GF-D8 (cell line): ENCODE measurements at regions not wholly inside any gene's neighbourhood (a gene's known extent, or its start where the extent isn't known, plus 50 kb on each side); places are given as distances from the start of the nearest gene placed in this dataset.
"Not testable (repeated sequence)": the region's sequence is repeated elsewhere in the genome, so short reads cannot be mapped to it uniquely, and the experiment has no call there.

Experiments used
- DNase-seq: peaks from one replicate; lab custom pipeline; 2025; lab: John Stamatoyannopoulos, UW

DNA sequence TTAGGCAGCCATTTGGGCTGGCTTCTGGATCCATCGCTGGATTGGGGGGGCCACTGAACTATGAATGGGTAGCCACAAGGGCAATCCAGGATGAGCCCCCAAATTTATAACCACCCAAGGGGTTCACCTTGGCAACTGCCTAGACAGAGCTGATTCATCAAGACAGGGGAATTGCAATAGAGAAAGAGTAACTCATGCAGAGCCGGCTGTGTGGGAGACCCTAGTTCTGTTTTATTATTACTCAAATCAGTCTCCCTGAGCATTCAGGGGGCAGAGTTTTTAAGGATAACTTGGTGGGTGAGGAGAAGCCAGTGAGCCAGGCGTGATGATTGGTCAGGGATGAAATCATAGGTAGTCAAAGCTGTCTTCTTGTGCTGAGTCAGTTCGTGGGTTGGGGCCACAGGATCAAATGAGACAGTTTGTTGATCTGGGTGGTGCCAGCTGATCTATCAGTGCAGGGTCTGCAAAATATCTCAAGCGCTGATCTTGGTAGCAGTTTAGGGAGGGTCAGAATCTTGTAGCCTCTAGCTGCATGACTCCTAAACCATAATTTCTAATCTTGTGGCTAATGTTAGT lies 57.9 kb downstream of the DNAJB9 start:
- DNase-seq = no peak

DNA sequence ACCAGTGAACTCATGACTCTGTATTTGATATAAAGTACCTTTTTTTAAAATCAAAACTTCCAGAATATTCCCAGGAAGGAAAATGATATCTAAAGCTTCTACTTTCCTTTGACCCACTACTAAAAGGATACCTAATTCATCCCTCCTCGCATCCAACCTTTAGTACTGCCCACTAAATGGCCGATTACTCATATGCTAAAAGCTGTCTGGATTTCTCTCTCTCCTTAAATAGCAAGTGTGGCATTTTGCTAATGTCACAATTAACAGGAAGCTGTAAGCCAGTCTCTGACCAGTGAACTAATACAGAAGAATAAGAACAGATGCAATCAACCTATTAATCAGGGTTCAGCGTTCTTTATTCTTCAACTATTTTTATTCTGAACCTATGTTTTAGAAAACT lies 59.0 kb downstream of the DNAJB9 start:
- DNase-seq = no peak

DNA sequence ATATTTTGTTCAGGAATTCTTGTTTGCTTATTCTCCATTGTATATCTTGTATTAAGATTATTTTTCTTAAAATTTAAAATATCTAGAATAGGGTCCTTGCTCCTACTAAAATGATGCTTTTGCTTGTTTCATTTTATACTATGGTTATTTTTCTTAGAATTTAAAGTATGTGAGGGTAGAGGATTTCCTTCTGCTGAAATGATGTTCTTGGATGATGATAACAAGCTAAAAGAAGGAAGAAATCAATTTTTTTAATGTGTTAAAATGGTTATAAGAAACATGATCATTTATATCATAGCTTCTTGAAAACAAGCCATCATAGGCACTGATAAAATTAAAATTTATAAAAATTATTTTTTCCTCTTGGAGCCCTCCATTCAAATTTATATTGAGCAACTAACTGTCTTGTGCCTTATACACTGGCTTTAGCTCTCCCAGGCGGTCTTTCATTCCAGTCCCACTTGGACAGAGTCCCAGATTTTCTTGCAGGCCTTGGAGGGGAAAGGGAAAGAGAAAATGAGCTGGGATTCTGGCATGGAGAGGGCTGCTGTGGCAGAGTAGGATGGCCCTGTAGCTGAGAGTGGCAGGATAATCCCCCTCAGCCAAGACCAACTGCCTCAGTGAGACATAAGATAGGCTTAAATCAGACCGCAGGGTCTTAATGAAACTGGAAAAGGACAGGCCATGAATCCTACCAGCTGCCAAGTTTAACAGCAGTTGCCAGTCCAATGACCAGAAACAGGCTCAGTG lies 60.2 kb downstream of the DNAJB9 start:
- no peak for DNase-seq

DNA sequence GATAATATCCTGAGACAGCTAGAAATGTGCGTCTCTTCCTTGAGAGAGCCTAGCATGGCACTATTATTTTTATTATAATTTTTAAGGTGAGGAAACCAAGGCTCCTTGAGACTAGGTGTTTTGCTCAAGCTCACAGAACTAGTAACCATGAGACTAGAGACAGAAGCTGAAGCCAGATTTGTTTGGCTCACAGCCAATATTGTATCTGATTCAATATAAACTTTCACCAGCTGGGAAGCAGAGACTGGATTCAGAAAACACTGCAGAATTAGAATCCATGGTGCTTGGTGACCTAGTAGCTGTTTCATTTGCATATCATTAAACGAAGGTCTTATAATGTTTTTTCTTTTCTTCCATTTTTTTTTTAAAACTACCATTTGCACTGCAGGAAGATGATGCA lies 64.4 kb downstream of the DNAJB9 start:
- no peak for DNase-seq

DNA sequence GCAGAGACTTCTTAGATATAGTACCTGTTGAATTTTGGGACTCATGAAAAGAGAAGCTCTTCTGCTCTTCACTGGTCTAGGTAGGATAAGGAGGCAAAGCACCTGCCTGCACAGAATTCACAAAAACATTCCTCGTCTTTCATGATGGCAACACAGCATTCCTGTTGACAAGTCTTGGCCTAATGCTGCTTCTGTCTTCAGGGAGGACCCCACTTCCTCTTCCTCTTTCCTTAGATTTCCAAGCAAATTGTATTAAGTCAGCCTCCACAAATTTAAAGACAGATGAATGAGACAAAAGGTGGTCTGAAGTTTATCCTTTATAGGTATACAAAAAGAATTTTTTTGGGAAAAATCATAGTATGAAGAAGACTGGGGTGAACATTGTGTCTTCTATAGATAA lies 64.9 kb downstream of the DNAJB9 start:
- no peak for DNase-seq

DNA sequence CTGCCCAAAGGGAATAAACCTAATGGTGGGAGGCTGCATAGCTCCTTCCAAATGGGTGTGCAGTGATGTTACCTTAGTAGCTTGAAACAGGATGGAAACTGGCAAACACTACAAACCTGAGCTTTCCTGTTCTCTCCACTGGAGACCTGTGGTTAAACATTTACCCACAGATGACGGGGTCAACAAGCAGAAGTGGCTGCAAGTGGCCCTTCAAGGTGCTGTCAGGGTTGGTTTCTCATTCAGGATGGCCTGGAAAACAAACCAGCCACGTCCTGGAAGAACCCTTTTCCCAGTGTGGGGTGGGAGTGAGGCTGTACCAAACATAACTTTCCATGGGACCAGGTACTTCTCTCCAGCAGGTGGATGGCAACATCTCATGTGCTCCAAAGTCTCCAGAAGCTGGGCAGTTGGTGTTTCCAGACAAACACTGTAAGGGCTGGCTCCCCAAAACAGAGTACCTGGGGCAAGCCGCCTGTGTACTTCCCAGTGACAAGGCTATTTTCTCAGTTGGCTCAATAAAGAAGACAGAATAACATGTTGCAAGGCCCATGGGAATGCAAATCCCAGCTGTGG lies 67.5 kb downstream of the DNAJB9 start:
- DNase-seq = no peak

DNA sequence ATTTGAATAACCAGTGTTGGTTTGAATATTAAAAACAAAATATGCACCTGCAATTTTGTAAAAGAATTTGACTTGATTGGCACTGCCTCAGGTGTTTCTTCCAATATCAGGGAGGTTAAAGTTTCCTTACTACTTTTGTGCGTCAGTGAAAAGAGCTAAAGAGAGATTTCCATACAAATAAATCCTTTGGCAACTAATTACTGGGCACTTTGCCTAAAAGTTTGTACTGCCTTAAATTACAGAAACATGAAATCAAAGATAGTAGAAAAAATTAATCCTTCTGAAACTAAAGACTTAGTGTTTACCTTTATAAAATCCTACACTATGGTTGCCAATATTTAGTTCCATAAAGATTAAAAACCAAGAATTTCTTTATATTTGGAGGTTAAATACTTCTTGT lies 72.5 kb downstream of the DNAJB9 start:
- DNase-seq = no peak

DNA sequence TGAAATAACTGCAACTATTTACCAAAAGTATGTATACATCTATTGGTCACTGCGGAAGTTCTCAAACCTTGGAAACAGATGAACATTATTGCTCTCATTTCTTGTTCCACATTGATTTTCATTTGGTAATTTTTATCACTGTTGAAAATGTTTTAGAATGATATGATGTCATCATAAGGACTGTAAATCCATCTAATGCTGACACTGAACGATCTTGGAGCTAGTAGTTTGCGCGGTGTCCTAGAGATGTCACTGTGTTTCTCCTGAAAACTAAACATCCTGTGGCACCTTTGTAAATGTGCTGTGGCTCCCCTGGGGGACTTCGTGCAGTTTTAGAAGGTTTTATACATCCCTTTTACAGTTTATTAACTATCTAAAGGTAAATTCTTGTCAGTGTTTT lies 73.5 kb downstream of the DNAJB9 start:
- DNase-seq = no peak

DNA sequence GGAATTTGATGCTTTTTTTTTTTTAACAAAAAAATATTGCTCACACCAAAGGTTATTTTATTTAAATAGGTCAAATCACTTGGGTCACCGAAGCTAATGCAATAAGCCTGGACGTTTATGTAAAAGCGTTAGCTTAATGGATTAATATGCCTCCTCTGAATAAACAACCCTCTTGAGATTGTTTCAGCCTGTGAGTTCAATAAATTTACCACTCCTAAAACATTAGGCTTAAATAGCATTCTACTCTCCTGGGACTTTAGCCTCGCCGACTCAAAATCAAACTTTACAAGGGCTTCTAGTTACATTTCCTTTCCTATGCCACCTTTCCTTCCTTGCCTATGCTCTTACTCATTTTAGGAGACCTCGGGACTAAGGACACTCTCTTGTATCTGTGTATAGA lies 79.3 kb downstream of the DNAJB9 start:
- no peak for DNase-seq

DNA sequence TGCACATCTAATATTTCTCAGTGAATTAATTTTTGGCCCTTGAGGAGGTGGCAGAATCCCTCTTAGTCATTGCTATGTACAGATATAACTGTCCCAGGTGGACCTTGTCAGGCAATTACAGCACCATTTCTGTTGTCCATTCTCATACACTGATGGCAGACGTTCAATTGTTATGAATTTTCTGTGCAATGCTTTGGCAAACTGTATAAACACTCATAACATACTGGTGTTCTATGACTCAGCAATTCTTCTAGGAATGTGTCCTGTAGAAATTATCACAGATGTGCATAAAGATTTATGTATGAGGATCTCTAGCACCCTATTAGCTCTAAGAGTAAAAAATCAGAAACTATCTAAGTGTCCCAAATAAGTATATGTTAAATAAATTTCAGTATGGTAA lies 80.8 kb downstream of the DNAJB9 start:
- DNase-seq = no peak

DNA sequence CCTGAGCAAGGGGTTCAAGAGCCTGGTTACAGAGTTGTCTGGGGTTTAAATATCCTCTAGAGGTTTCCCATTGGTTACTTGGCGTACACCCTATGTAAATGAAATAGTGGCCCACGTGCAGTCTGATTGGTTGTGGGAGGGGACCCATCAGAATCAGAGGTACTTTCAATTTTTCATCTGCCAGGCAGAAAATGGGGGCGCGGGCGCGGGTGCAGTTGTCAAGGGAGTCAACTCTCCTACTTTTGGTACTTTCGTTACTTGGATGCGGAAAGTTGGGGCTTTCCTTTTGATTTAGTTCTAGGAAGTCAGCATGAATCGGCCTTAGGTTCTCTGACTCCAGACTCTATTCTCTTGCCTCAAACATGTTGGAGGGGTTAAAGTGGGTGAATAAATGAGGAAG lies 83.2 kb downstream of the DNAJB9 start:
- no peak for DNase-seq

DNA sequence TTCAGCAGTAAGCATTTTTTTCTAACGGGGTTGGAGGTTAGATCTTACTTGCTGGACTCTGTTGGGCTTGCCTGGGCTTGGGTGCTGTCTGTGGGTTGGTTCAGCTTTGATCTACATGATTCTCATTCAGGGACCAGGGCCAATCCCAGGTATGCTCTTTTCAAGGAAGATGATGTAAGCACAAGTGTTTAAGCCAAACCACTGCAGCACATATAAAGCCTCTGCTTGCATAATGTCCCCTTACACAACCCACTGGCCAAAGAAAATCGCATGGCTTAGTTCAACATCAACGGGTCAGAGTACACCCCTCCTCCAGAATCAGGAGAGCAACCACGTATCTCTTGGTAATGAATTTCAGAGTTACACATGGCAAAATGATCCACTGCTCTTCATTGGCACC lies 83.9 kb downstream of the DNAJB9 start:
- no peak for DNase-seq

DNA sequence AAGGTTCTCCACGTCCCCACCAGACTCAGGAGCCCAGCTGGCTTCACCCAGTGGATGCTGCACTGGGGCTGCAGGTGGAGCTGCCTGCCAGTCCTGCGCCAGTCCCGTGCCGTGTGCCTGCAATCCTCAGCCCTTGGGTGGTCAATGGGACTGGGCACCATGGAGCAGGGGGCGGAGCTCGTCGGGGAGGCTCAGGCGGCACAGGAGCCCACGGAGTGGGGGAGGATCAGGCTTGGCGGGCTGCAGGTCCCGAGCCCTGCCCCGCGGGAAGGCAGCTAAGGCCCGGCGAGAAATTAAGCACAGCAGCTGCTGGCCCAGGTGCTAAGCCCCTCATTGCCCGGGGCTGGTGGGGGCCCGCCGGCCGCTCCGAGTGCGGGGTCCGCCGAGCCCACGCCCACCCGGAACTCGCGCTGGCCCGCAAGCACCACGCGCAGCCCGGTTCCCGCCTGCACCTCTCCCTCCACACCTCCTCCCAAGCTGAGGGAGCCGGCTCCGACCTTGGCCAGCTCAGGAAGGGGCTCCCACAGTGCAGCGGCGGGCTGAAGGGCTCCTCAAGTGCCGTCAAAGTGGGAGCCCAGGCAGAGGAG lies 87.6 kb downstream of the DNAJB9 start:
- DNase-seq = not testable (repeated sequence)

DNA sequence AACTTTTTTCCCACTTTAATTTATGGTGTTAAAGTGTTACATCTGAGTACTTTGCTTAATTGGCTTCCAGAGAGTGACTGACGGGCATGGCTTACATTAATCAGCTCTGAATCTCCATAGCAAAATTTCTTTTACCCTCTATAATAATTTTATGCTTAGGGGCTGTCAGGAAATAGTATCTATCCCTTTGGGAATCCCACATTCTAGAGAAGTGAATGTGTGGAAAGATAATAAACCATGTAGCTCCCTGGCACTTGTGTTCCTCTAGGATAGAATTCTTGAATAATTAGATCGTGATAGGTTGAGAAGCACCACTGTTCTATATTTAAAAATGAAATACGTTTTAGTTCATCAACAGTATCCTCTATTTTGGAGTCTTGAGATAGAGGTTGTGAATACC lies 89.6 kb downstream of the DNAJB9 start:
- no peak for DNase-seq

DNA sequence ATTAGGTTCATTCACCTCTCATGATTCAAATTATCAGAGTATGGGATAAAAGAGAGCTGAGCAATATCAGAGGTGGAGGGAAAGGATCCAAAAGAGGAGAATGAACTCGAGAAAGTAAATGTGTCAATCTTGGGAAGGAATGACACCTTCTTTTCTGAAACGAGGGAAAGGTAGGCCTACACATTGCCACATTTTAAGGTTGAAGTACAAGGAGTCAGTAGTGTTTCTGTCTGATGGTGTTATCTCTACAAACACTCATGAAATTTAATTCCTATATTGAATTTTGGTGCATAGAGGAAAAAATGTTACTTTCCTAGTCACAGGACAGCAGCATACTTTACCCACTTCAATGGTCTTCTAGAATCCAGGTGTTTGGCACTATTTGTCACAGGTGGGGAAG lies 90.2 kb downstream of the DNAJB9 start:
- no peak for DNase-seq

DNA sequence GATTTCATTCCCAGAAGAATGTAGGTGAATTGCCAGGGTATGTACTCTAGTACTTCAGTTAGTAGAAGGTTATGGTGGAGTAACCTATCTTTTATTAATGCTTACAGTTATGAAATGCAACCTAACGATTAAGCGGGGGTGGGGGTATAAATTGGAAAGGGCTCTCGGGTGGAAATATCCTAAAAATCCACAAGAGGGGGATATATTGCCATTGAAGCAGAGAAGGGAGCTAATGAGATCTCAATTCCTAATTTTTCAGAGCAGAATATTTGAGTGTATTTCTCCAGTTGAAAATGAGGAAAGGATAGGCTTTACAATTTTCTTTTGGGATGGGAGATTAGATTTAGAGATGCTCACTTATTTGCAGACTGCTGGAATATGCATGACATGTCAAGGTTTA lies 90.8 kb downstream of the DNAJB9 start:
- DNase-seq = no peak

DNA sequence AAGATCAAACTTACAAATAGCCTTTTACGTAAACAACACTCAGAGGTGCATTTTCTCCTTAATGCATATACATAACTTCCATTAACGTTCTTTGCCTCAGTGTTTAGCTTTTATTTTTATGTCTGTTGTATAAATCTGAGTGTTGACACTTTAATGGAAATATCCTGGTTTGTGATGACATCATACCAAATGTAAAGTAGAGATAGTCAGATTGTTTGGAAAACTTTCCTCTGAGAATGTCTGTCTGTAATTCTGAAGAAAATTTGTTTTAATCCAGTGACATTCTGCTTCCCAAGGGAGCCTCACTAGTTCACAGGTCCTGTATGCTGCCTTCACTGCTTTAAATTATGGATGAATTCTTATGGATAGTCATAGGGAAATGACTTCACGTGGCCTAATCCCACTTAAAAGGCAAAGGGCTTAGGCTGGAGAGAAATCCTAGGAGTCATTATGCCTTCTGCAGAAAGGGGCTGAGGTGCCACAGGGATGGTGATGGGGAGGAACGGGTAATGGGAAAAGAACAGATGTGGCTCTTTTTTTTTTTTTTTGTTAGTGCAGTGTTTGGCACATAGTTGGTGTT lies 93.2 kb downstream of the DNAJB9 start:
- DNase-seq = no peak

DNA sequence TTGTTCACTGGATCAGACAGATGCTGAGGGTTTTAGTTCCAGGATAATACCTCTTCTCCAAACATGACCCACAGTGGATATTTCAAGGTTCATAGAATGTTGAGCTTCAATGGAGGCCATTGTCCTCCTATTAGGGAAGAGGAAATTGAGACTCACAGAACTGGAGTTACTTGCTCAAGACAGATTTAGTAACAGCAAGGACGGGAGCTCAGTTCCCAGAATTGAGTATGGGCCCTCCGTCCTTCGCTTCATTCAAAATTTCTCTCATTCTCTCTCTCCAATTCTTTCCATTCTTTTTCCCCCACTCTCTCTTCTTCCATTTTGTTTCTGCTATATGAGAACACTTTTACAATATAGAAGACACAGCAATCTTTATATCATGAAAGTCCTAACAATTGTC lies 94.0 kb downstream of the DNAJB9 start:
- no peak for DNase-seq

DNA sequence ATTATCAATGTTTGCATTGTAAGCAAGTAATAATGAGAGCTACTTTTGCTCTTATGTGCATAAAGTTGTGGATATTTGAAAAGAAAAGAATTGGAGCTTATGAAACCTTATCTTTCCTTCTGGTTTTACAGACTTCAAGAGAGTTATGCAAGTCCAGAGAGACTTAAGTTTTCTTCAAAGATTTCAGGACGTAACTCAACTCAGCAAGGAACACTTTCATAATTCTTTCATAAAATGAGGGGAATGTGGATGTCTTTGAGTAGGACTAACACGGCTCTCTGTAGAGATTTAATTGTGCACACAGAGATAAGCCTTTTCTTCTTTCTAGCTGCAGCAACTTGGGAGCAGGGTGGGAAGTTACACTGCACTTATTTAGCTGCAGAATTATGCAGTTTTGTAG lies 97.5 kb downstream of the DNAJB9 start:
- no peak for DNase-seq

DNA sequence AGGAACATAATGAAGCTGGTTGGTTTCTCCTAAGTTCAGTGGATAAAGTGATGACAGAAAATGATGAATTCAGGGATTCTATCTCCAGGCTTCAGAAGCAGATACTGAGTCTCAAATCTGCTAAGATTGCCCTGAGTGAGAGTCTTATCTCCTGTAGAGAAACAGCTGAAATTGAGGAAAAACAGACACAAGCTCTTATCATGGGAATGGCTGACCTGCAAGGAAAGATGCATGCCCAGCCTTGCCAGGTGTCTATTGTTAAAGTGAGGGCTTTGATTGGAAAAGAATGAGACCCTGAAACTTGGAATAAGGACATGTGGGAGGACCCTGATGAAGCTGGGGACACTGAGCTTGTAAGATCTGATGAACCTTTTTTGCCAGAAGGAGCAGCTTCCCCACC lies 100.3 kb downstream of the DNAJB9 start:
- DNase-seq = no peak

DNA sequence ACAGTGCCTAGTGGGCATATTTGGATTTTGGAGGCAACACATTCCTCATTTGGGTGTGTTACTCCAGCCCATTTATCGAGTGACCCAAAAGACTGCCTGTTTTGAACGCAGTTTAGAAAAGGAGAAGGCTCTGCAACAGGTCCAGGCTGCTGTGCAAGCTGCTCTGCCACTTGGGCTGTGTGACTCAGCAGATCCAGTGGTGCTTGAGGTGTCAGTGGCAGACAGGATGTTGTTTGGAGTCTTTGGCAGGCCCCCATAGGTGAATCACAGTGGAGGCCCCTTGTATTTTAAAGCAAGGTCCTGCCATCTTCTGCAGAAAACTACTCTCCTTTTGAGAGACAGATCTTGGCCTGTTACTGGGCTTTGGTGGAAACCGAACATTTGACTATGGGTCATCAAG lies 104.0 kb downstream of the DNAJB9 start:
- DNase-seq = not testable (repeated sequence)

DNA sequence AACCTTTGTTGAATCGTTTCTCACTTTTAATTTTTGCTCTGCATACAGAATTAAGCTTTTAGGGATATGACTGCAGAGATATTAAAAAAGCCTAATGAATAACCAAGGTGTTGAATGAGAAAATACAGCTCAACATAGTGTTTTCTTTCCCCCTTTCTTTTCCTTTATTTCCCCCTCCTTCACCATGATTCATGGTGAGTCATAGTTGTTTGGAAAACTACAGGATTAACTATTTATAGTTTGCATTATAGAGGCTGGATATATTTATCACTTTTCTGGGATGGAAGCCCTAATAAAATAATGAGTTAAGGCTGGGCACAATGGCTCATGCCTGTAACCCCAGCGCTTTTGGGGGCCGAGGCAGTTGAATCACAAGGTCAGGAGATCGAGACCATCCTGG lies 115.0 kb downstream of the DNAJB9 start:
- no peak for DNase-seq

DNA sequence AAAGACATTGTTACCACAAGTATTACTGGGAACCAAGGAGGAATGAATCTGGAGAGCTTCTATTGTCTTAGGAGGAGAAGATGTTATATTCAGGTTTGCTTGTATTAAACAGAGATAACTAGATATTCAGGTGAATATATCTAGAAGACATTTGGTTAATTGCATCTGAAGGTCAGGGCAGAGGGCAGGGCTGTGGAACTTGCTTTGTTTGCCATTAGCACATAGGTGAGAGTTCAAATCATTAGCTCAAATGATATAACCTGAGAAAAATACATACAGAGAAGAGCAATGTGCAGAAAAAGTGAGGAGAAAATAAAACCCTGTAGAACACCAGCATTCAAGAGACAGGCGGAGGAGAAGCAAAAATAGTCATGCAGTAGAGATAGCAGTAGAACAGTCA lies 116.8 kb downstream of the DNAJB9 start:
- DNase-seq = no peak
